ENCODE measurements at regions not wholly inside any gene's neighbourhood (a gene's known extent, or its start where the extent isn't known, plus 50 kb on each side); places are given as distances from the start of the nearest gene placed in this dataset.

DNA sequence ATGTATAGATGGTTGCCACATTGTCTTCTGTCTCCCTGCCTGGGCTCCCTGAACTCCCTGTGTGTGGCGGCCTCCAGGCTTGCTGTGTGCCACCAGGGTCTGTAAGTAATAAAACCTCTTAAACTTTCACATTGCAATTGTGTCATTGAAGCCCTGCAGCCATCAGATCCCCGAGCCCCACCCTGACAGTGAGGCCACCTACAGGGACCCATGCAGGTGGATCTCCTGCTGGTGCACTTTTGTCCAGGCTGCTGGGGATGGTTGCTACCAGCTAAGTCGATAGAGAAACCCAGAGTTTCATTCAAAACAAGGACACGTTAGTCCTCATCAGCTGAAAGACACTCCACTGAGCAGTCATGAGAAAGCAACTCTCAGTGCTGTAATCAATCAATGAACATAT, 133.6 kb upstream of the PRICKLE2 start:
- TF ChIP-seq, protein P1, sequence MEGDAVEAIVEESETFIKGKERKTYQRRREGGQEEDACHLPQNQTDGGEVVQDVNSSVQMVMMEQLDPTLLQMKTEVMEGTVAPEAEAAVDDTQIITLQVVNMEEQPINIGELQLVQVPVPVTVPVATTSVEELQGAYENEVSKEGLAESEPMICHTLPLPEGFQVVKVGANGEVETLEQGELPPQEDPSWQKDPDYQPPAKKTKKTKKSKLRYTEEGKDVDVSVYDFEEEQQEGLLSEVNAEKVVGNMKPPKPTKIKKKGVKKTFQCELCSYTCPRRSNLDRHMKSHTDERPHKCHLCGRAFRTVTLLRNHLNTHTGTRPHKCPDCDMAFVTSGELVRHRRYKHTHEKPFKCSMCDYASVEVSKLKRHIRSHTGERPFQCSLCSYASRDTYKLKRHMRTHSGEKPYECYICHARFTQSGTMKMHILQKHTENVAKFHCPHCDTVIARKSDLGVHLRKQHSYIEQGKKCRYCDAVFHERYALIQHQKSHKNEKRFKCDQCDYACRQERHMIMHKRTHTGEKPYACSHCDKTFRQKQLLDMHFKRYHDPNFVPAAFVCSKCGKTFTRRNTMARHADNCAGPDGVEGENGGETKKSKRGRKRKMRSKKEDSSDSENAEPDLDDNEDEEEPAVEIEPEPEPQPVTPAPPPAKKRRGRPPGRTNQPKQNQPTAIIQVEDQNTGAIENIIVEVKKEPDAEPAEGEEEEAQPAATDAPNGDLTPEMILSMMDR (IDR thresholded peaks at IDR 0.05; ENCODE audit: low read depth, low read length), result no peak
- DNase-seq (ENCODE audit: extremely low read depth, low read depth), result no peak

DNA sequence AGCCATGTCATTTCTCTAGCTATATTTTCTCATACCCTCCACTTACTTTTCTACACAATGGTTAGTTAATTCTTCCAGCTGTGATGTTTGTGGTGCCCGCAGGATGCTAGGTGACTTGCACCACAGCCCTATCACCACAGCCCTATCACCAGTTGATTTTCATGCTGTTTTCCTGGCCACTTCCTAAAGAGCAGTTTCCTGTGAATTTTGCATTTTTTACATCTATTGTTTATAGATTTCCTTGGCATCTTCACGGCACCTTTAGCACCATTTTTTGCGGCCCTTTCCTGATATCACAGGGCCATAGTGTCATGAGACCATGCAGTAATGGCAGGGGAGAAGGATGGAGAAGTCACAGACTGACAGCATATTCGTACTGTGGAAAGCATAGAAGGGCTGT, 132.9 kb upstream of the PRICKLE2 start:
- TF ChIP-seq, protein P1 (IDR thresholded peaks at IDR 0.05; ENCODE audit: low read depth, low read length), result no peak
- DNase-seq (ENCODE audit: extremely low read depth, low read depth), result no peak

DNA sequence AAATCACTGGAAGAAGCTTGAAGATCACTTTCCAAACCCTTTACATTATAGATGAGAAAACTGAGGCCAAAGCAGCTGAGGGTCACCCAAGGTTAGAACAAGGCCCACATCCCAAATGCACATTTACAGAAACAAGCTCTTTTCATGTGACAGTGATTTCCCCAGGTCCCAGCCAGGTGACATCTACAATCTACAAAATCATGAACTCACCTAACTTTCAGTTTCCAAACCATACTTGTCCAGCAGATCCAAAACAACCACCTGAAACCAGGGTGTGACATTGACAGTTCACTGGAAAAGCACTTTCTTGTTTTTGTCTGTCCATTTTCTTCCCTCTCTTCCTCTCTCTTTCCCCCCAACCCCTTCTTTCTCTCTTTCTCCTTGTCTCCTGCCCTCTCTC, 132.2 kb upstream of the PRICKLE2 start:
- no peak for DNase-seq (ENCODE audit: extremely low read depth, low read depth)
- TF ChIP-seq, protein P1 (IDR thresholded peaks at IDR 0.05; ENCODE audit: low read depth, low read length), result no peak

DNA sequence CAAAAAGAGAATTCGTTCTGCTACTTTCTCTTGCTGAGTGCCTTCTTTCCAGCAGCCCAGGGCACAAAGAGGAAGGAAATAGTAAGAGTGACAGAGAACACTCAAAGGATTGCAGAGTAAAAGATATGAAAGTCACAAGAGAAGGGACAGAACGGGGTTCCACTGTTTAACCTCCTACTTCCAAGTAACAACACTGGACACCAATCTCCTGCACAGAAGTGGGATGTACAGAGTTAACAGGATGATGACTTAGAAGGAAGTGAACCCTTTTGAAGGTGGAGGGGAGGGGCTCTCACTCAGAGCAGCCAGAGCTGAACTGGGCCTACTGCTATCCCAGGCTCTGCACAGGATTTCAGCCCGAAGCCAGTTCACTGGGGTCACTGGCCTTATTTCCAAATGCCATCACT, 130.1 kb upstream of the PRICKLE2 start:
- DNase-seq (ENCODE audit: extremely low read depth, low read depth), result no peak
- TF ChIP-seq, protein P1 (IDR thresholded peaks at IDR 0.05; ENCODE audit: low read depth, low read length), result no peak

DNA sequence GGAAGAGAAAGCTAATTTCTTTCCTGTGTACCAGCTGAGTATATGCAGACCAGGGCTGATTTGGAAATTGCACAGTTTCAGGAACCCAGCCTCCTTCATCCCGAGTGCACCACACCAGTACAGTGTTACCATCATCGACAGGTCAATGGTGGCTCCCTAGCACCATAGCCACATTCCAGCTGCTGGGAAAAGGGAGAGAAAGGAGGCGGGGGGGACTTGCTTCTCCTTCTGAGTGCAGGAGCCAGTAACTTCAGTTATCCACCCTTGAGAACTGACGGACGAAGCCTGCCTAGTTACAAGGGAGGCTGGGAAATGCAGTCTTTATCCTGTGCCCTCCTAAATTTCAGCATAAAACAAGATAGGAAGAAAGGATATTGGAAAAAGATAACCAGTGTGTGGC, 129.7 kb upstream of the PRICKLE2 start:
- TF ChIP-seq, protein P1 (IDR thresholded peaks at IDR 0.05; ENCODE audit: low read depth, low read length), result no peak
- DNase-seq (ENCODE audit: extremely low read depth, low read depth), result no peak

DNA sequence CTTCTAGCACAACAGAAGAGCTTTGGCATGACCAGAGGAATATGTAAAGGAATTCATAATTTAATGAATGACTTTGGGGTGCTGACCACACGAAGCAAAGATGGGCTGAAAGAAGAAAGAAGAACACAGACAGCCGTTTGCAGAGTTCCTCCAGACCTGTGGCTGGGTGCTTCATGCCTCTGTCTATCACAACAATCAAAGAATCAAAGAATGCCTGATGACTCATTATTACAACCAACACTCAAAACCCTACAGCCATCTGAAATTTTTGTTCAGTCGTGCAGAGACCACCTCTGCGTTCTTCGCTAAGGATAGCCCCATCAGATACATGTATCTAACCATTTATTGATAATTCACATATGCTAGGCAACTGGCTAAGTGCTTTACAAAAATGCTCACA, 129.0 kb upstream of the PRICKLE2 start:
- no peak for DNase-seq (ENCODE audit: extremely low read depth, low read depth)
- TF ChIP-seq, protein P1 (IDR thresholded peaks at IDR 0.05; ENCODE audit: low read depth, low read length), result no peak

DNA sequence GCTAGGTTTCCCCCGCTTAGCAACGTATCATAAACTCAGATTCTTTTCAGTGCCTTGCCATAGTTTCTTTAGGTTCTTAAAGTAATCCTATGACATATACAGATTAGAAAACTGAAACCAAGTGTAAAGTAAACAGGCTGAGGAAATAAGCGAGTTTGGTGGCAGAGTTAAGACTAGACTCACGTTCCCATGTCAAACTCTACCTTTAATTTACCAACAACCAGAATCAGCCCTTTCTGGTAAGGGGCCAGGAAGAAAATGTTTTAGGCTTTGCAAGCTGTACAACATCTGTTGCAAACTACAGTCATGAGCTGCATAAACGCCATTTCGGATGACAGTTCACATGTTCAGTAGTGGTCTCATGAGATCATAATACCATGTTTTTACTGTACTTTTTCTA, 128.0 kb upstream of the PRICKLE2 start:
- TF ChIP-seq, protein P1 (IDR thresholded peaks at IDR 0.05; ENCODE audit: low read depth, low read length), result no peak

More for the DNA sequence above, 128.0 kb upstream of the PRICKLE2 start:
- no peak for DNase-seq (ENCODE audit: extremely low read depth, low read depth)
